Right lobe of liver (tissue), 4 donors: ENCODE measurements at regions not wholly inside any gene's neighbourhood (a gene's known extent, or its start where the extent isn't known, plus 50 kb on each side); places are given as distances from the start of the nearest gene placed in this dataset.
"Not testable (repeated sequence)": the region's sequence is repeated elsewhere in the genome, so short reads cannot be mapped to it uniquely, and the experiment has no call there.

Experiments used
- CTCF ChIP-seq, 4 donors: fragments of 200-600 bp in 3 of 4; fragments of 450-650 bp in 1 of 4; IDR thresholded peaks; one replicate each; pipeline versions ENCODE4 v1.5.1 to v1.8.0; 2016 to 2022; ENCODE audit warnings: antibody characterized with exemption in 4 of 4, mild to moderate bottlenecking in 2 of 4
- POLR2A ChIP-seq: fragments of 450-650 bp; IDR thresholded peaks from one replicate; pipeline ENCODE4 v1.6.1; 2017; ENCODE audit warnings: antibody characterized with exemption, mild to moderate bottlenecking
- donor health status: DM: no; HTN: no; CAD: no.
- donor health status: DM: no; HTN: no; CAD: no.
- donor health status: DM: no; HTN: yes; CAD: no.

- not testable (repeated sequence) for TF ChIP-seq CTCF (IDR thresholded peaks at IDR 0.05); POLR2A
Observed at GRCh38 chr7:13114240-13114639, 426.8 kb downstream of the ARL4A start.
